A549 (cell line): ENCODE measurements at regions not wholly inside any gene's neighbourhood (a gene's known extent, or its start where the extent isn't known, plus 50 kb on each side); places are given as distances from the start of the nearest gene placed in this dataset.
"Not testable (repeated sequence)": the region's sequence is repeated elsewhere in the genome, so short reads cannot be mapped to it uniquely, and the experiment has no call there.

Experiments
- ATAC-seq, 2 experiments: fragments of 200-7000 bp in 1 of 2; fragments of >200 bp in 1 of 2; cut with Nextera tagmentation in 1 of 2; cut with Tn5 transposase in 1 of 2; 3 replicates each; pipeline versions ENCODE4 v1.8.0 to v1.9.1; 2018 to 2020; ENCODE audit warnings: mild to moderate bottlenecking in 1 of 2, moderate library complexity in 1 of 2
- CTCF ChIA-PET: fragments of 300-600 bp; sonication (Branson Sonifier 250); formaldehyde crosslinking; extraction: SDS; loops from one replicate; lab custom pipeline; 2021; ENCODE audit warnings: antibody characterized with exemption, inconsistent platforms; lab: Yijun Ruan, JAX
- POLR2A ChIA-PET: fragments of 350-600 bp; formaldehyde crosslinking; extraction: SDS; loops from one replicate; lab custom pipeline; 2021; ENCODE audit warnings: antibody characterized with exemption, inconsistent platforms; lab: Yijun Ruan, JAX
- DNase-seq, 2 experiments: peaks; one replicate each; pipeline versions ENCODE4 v3.0.0 to v3.0.0-alpha.2; 2011 to 2016; ENCODE audit warnings: low read depth in 1 of 2, low spot score in 1 of 2
- FAIRE-seq: peaks from 2 replicates; lab custom pipeline; 2011; peaks lifted over from hg19 to GRCh38; lab: Jason Lieb, UNC
- H3K27ac ChIP-seq, 2 experiments: fragments of >200 bp; sonication (Bioruptor Twin); formaldehyde crosslinking; 3 replicates each; pipeline ENCODE4 v1.5.1; 2016 to 2017
- H3K4me1 ChIP-seq: fragments of >200 bp; sonication (Bioruptor Twin); formaldehyde crosslinking; 3 replicates; pipeline ENCODE4 v1.6.1; 2016
- H3K4me2 ChIP-seq: fragments of >200 bp; sonication (Bioruptor Twin); formaldehyde crosslinking; 3 replicates; pipeline ENCODE4 v1.6.1; 2016
- H3K4me3 ChIP-seq: fragments of >200 bp; sonication (Bioruptor Twin); formaldehyde crosslinking; 3 replicates; pipeline ENCODE4 v1.5.1; 2016
- H3K9me3 ChIP-seq: fragments of >200 bp; sonication (Bioruptor Twin); formaldehyde crosslinking; 3 replicates; pipeline ENCODE4 v1.6.1; 2016
- CBX2 ChIP-seq: fragments of 200-600 bp; sonication (generic); IDR thresholded peaks from 2 replicates; pipeline ENCODE4 v1.6.1; 2016; ENCODE audit warnings: low read depth, mild to moderate bottlenecking, borderline replicate concordance
- CBX8 ChIP-seq: fragments of 200-600 bp; sonication (generic); IDR thresholded peaks from 2 replicates; pipeline ENCODE4 v1.6.1; 2016
- CTCF ChIP-seq: fragments of >200 bp; sonication (Bioruptor Twin); formaldehyde crosslinking; IDR thresholded peaks from 3 replicates; pipeline ENCODE4 v1.5.1; 2016
- EHF ChIP-seq: fragments of 250-450 bp; sonication (Bioruptor Pico); IDR thresholded peaks from 2 replicates; pipeline ENCODE4 v1.5.0; 2020; ENCODE audit warnings: mild to moderate bottlenecking
- ESRRA ChIP-seq: fragments of 150-350 bp; IDR thresholded peaks from 2 replicates; pipeline ENCODE4 v1.6.1; 2014; ENCODE audit warnings: mild to moderate bottlenecking, low read length, borderline replicate concordance
- FOSB ChIP-seq: fragments of 250-450 bp; sonication (Bioruptor Pico); IDR thresholded peaks from 2 replicates; pipeline ENCODE4 v1.5.0; 2020; ENCODE audit warnings: mild to moderate bottlenecking, moderate library complexity
- GATA3 ChIP-seq: IDR thresholded peaks from 2 replicates; pipeline ENCODE4 v1.6.1; 2012; ENCODE audit warnings: borderline replicate concordance
- HDAC2 ChIP-seq: fragments of 200-600 bp; sonication (generic); IDR thresholded peaks from 2 replicates; pipeline ENCODE4 v1.6.1; 2016
- HOXA7 ChIP-seq: fragments of 250-450 bp; sonication (Bioruptor Pico); IDR thresholded peaks from 2 replicates; pipeline ENCODE4 v1.5.0; 2020; ENCODE audit warnings: mild to moderate bottlenecking, moderate library complexity
- MAFK ChIP-seq: fragments of 450-650 bp; IDR thresholded peaks from 2 replicates; pipeline ENCODE4 v1.6.1; 2014; ENCODE audit not compliant: partially characterized antibody
- MAZ ChIP-seq: fragments of 150-350 bp; IDR thresholded peaks from 2 replicates; pipeline ENCODE4 v1.6.1; 2014; ENCODE audit warnings: antibody characterized with exemption, low read depth, low read length, borderline replicate concordance
- NPAS2 ChIP-seq: fragments of 250-450 bp; sonication (Bioruptor Pico); IDR thresholded peaks from 2 replicates; pipeline ENCODE4 v1.8.0; 2022; ENCODE audit warnings: mild to moderate bottlenecking, moderate library complexity, borderline replicate concordance
- RARB ChIP-seq: fragments of 250-450 bp; sonication (Bioruptor Pico); IDR thresholded peaks from 2 replicates; pipeline ENCODE4 v1.8.0; 2021; ENCODE audit warnings: mild to moderate bottlenecking, moderate library complexity
- RCOR1 ChIP-seq: fragments of 150-350 bp; IDR thresholded peaks from 2 replicates; pipeline ENCODE4 v1.6.1; 2014; ENCODE audit warnings: antibody characterized with exemption, low read length, low read depth
- SREBF2 ChIP-seq: fragments of 450-650 bp; IDR thresholded peaks from 2 replicates; pipeline ENCODE4 v1.6.1; 2014; ENCODE audit warnings: mild to moderate bottlenecking, moderate library complexity
- TP53 ChIP-seq: fragments of 250-450 bp; sonication (Bioruptor Pico); IDR thresholded peaks from 2 replicates; pipeline ENCODE4 v1.5.0; 2021; ENCODE audit warnings: mild to moderate bottlenecking, moderate library complexity
- ZC3H11A ChIP-seq: fragments of 450-650 bp; IDR thresholded peaks from 2 replicates; pipeline ENCODE4 v1.6.1; 2014; ENCODE audit warnings: antibody characterized with exemption, mild to moderate bottlenecking
- WGBS: methylation state at CpG from one replicate; pipeline ENCODE4 v1.1.6; 2017; ENCODE audit errors: missing lambda C conversion rate; 5-methylcytosine and 5-hydroxymethylcytosine counted together
- TF ChIP-seq, protein P1 (sequence below): fragments of 250-450 bp; sonication (Bioruptor Pico); IDR thresholded peaks from 2 replicates; pipeline ENCODE4 v1.5.0; 2020; ENCODE audit warnings: low read depth, mild to moderate bottlenecking, moderate library complexity

DNA sequence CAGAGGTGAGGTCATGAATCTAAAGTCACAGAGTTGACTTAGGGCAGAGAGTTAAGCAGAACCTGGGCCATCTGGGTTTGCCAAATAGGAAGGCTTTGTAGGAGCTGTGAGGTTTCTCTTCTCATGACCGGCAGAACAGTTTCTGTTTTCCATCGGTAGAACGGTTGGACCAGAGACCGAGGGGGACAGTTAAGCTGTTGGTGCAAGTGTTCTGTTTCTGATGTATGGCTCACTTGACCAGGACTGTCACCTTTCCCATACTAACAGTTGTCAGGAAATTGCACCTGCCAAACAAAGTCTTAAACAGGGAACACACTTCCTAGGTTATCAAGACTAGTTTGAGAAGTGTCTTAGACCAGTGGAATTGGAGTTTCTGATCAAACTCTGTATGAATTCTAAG is 158.3 kb downstream of the PDCD6IP start (continued):
- no peak for TF ChIP-seq CTCF
- TF ChIP-seq, protein P1, sequence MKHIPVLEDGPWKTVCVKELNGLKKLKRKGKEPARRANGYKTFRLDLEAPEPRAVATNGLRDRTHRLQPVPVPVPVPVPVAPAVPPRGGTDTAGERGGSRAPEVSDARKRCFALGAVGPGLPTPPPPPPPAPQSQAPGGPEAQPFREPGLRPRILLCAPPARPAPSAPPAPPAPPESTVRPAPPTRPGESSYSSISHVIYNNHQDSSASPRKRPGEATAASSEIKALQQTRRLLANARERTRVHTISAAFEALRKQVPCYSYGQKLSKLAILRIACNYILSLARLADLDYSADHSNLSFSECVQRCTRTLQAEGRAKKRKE (CRISPR knock-in tag): no peak

- Histone ChIP-seq H3K9me3 (no peaks in the 10 kb centered on the region), H3K4me3 (no peak overlapping the region), H3K4me1 (no peaks in the 10 kb centered on the region), H3K27ac (no peak overlapping the region), H3K4me2 (no peak overlapping the region)
- ATAC-seq: no peak
- FAIRE-seq: no peak
- ChIA-PET POLR2A (no interaction called here), CTCF (interaction anchor here (0.6 kb wide), 1 partner anchor 1028 kb away, joined by 3 read pairs; no protein-coding TSS in a partner anchor)
- no peak for DNase-seq
- 83% methylated on average over 5 of the region's 5 CpGs for WGBS
- no peak for TF ChIP-seq CBX8
- TF ChIP-seq HDAC2: no peak
- TF ChIP-seq CTCF: no peak
- TF ChIP-seq GATA3: no peak
- TF ChIP-seq MAFK: no peak
- no peak for TF ChIP-seq ESRRA
- no peak for TF ChIP-seq RCOR1
- no peak for TF ChIP-seq SREBF2
Observed at GRCh38 chr3:33957176-33957575, 158.7 kb downstream of the PDCD6IP start.

DNA sequence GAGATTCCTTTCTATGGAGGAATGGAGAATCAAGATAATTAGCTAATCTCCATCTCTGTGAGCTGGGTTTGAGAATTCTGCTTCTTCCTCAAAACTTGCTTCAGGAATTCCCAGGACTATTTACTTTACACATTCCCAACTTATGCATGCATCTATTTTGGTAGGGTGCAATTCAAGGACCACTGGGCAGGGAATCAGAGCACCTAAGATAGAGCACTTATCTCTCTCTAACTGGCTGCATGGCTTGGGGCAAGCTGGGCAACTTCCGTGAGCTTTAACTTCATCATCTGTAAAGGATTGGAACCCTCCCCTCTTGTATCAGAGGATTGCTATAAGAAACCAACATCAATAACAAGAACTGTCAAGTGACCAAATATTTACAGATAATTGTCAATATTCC is 160.2 kb downstream of the PDCD6IP start:
- TF ChIP-seq ZC3H11A (no peak), TP53 (no peak), CBX2 (no peak), RARB (no peak), RCOR1 (no peak), MAZ (no peak), NPAS2 (CRISPR knock-in tag) (no peak), FOSB (CRISPR knock-in tag) (no peak)
- TF ChIP-seq, all 56 proteins: peak for 0
- ATAC-seq: no peak
- Histone ChIP-seq H3K4me3 (no peak overlapping the region), H3K9me3 (no peaks in the 10 kb centered on the region), H3K4me1 (no peaks in the 10 kb centered on the region), H3K27ac (no peak overlapping the region), H3K4me2 (no peak overlapping the region)
- DNase-seq: no peak
- 70% methylated on average over 1 of the region's 1 CpG for WGBS
- CTCF ChIA-PET: interaction anchor here (0.7 kb wide), 1 partner anchor 21 kb away, joined by 3 read pairs; no protein-coding TSS in a partner anchor
- POLR2A ChIA-PET: no interaction called here
- no peak for FAIRE-seq

- ChIA-PET CTCF (interaction anchor here (1.0 kb wide), 1 partner anchor 722 kb away, joined by 3 read pairs; no protein-coding TSS in a partner anchor), POLR2A (no interaction called here)
- DNase-seq (no peak), FAIRE-seq (no peak), ATAC-seq (no peak)
- no peaks in the 10 kb centered on the region for H3K9me3 ChIP-seq
- 21% methylated on average over 3 of the region's 3 CpGs for WGBS
- H3K27ac ChIP-seq: no peak overlapping the region
- H3K4me1 ChIP-seq: no peaks in the 10 kb centered on the region
- TF ChIP-seq HOXA7: no peak
- no peak for TF ChIP-seq EHF (CRISPR knock-in tag)
- no peak overlapping the region for H3K4me3 ChIP-seq
- H3K4me2 ChIP-seq: no peak overlapping the region
Observed at GRCh38 chr3:33962396-33962795, 164.0 kb downstream of the PDCD6IP start.

DNA sequence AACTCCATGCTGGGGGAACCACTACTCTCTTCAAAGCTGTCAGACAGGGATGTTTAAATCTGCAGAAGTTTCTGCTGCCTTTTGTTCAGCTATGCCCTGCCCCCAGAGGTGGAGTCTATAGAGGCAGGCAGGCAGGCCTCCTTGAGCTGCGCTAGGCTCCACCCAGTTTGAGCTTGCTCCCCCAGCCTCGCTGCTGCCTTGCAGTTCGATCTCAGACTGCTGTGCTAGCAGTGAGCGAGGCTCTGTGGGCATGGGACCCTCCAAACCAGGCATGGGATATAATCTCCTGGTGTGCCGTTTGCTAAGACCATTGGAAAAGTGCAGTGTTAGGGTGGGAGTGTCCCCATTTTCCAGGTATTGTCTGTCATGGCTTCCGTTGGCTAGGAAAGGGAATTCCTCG is 171.8 kb downstream of the PDCD6IP start:
- DNase-seq, H3K4me1 ChIP-seq, H3K4me2 ChIP-seq, POLR2A ChIA-PET, ATAC-seq, H3K27ac ChIP-seq, H3K9me3 ChIP-seq, FAIRE-seq, H3K4me3 ChIP-seq: not testable (repeated sequence)
- WGBS: 52% methylated on average over 7 of the region's 7 CpGs
- CTCF ChIA-PET: interaction anchor here (2.9 kb wide), 1 partner anchor 10 kb away, joined by 19 read pairs; no protein-coding TSS in a partner anchor
